IMR-90 (cell line): ENCODE measurements at regions not wholly inside any gene's neighbourhood (a gene's known extent, or its start where the extent isn't known, plus 50 kb on each side); places are given as distances from the start of the nearest gene placed in this dataset.
A peak's percentile ranks its signal among the peaks of the same experiment; 100 is the strongest.

Experiments
- ATAC-seq: fragments of 200-7000 bp; cut with Tn5 transposase; 2 replicates; pipeline ENCODE4 v1.9.1; 2020; ENCODE audit warnings: low read depth, mild to moderate bottlenecking, moderate library complexity
- BruUV-seq: library from RNA; stranded (reverse); fragments of 400-500 nt; replicated peaks from 2 replicates; lab custom pipeline; 2021; lab: Mats Ljungman, UMichigan
- CTCF ChIA-PET: fragments of 300-600 bp; formaldehyde crosslinking; extraction: SDS; loops from one replicate; lab custom pipeline; 2021; ENCODE audit warnings: antibody characterized with exemption; lab: Yijun Ruan, JAX
- POLR2A ChIA-PET: fragments of 300-600 bp; sonication (Branson Sonifier 250); formaldehyde crosslinking; loops from one replicate; lab custom pipeline; 2022; ENCODE audit warnings: antibody characterized with exemption; ENCODE audit not compliant: unreplicated experiment; lab: Charles Lee
- DNase-seq: peaks from one replicate; pipeline ENCODE4 v3.0.0; 2013
- H2AFZ ChIP-seq: replicated peaks from 2 replicates; pipeline ENCODE3; 2013; ENCODE audit warnings: low read length, mild to moderate bottlenecking; ENCODE audit not compliant: poor library complexity
- H2AK5ac ChIP-seq: 2 replicates; pipeline ENCODE4 v1.6.1; 2013; ENCODE audit warnings: low read depth, low read length, inconsistent platforms
- H2AK9ac ChIP-seq: replicated peaks from 2 replicates; pipeline ENCODE3; 2013; ENCODE audit warnings: mild to moderate bottlenecking, low read depth, low read length, moderate library complexity; ENCODE audit not compliant: poor library complexity
- H2BK120ac ChIP-seq: 2 replicates; pipeline ENCODE4 v1.6.1; 2013; ENCODE audit warnings: low read depth, low read length, inconsistent platforms
- H2BK15ac ChIP-seq: 3 replicates; pipeline ENCODE4 v1.6.1; 2013; ENCODE audit warnings: low read depth, low read length, inconsistent platforms
- H2BK20ac ChIP-seq: 2 replicates; pipeline ENCODE4 v1.6.1; 2013; ENCODE audit warnings: low read depth, mild to moderate bottlenecking, inconsistent platforms, low read length, moderate library complexity
- H2BK5ac ChIP-seq: 2 replicates; pipeline ENCODE4 v1.6.1; 2013; ENCODE audit warnings: mild to moderate bottlenecking, low read depth, low read length, inconsistent platforms; ENCODE audit not compliant: poor library complexity, severe bottlenecking
- H3K14ac ChIP-seq: replicated peaks from 2 replicates; pipeline ENCODE4 v1.6.1; 2013; ENCODE audit warnings: low read depth, low read length, inconsistent platforms
- H3K18ac ChIP-seq: 2 replicates; pipeline ENCODE4 v1.6.1; 2013; ENCODE audit warnings: low read depth, low read length, control low read depth
- H3K23ac ChIP-seq: 2 replicates; pipeline ENCODE4 v1.6.1; 2013; ENCODE audit warnings: low read depth, low read length, inconsistent platforms
- H3K27ac ChIP-seq: 2 replicates; pipeline ENCODE4 v1.5.1; 2013; ENCODE audit warnings: mild to moderate bottlenecking, control low read depth, low read length; ENCODE audit not compliant: insufficient read depth
- H3K27me3 ChIP-seq: 2 replicates; pipeline ENCODE4 v1.6.1; 2013; ENCODE audit warnings: low read length; ENCODE audit not compliant: control insufficient read depth, insufficient read depth
- H3K36me3 ChIP-seq: 2 replicates; pipeline ENCODE4 v1.6.1; 2013; ENCODE audit warnings: low read length, mixed read lengths; ENCODE audit not compliant: control insufficient read depth, insufficient read depth
- H3K4ac ChIP-seq: 2 replicates; pipeline ENCODE4 v1.6.1; 2013; ENCODE audit warnings: low read depth, low read length, inconsistent platforms
- H3K4me1 ChIP-seq: 2 replicates; pipeline ENCODE4 v1.6.1; 2013; ENCODE audit warnings: low read length, mixed read lengths; ENCODE audit not compliant: control insufficient read depth, insufficient read depth
- H3K4me2 ChIP-seq: 2 replicates; pipeline ENCODE4 v1.6.1; 2013; ENCODE audit warnings: low read depth, mild to moderate bottlenecking, control low read depth, low read length, moderate library complexity
- H3K4me3 ChIP-seq: 2 replicates; pipeline ENCODE4 v1.5.1; 2013; ENCODE audit warnings: low read depth, mild to moderate bottlenecking, control low read depth, low read length, moderate library complexity; ENCODE audit not compliant: insufficient read depth
- H3K56ac ChIP-seq: 2 replicates; pipeline ENCODE4 v1.6.1; 2013; ENCODE audit warnings: low read length, inconsistent platforms; ENCODE audit not compliant: insufficient read depth; ENCODE audit errors: extremely low read depth
- H3K79me1 ChIP-seq, 2 experiments: 2 replicates each; pipeline ENCODE4 v1.6.1; 2013; ENCODE audit warnings: low read length in 2 of 2, inconsistent platforms in 1 of 2, low read depth in 1 of 2
- H3K9ac ChIP-seq: 2 replicates; pipeline ENCODE4 v1.6.1; 2013; ENCODE audit warnings: low read depth, low read length, control low read depth
- H3K9me1 ChIP-seq: 2 replicates; pipeline ENCODE4 v1.6.1; 2013; ENCODE audit warnings: low read length, inconsistent platforms; ENCODE audit not compliant: insufficient read depth
- H3K9me3 ChIP-seq: 2 replicates; pipeline ENCODE4 v1.6.1; 2013; ENCODE audit warnings: low read length; ENCODE audit not compliant: control insufficient read depth, insufficient read depth
- H4K20me1 ChIP-seq: 2 replicates; pipeline ENCODE4 v1.6.1; 2013; ENCODE audit warnings: low read length, inconsistent platforms; ENCODE audit not compliant: insufficient read depth
- H4K5ac ChIP-seq: 2 replicates; pipeline ENCODE4 v1.6.1; 2013; ENCODE audit warnings: mild to moderate bottlenecking, low read depth, low read length, control low read depth
- H4K8ac ChIP-seq, 2 experiments: 2 replicates each; pipeline ENCODE4 v1.6.1; 2013; ENCODE audit warnings: low read depth in 2 of 2, low read length in 2 of 2, control low read depth in 1 of 2, inconsistent platforms in 1 of 2
- H4K91ac ChIP-seq: 2 replicates; pipeline ENCODE4 v1.6.1; 2013; ENCODE audit warnings: low read depth, low read length, inconsistent platforms; ENCODE audit not compliant: insufficient read depth
- BHLHE40 ChIP-seq: fragments of 150-350 bp; IDR thresholded peaks from 2 replicates; pipeline ENCODE4 v1.6.1; 2016; ENCODE audit warnings: mild to moderate bottlenecking, low read depth, low read length
- CEBPB ChIP-seq: IDR thresholded peaks from 2 replicates; pipeline ENCODE4 v1.6.1; 2012; ENCODE audit warnings: low read depth, low read length, improper control_type of control experiment
- CHD1 ChIP-seq: IDR thresholded peaks from 2 replicates; pipeline ENCODE4 v1.6.1; 2012; ENCODE audit warnings: low read depth, low read length, improper control_type of control experiment
- RCOR1 ChIP-seq: IDR thresholded peaks from 2 replicates; pipeline ENCODE4 v1.6.1; 2012; ENCODE audit warnings: mild to moderate bottlenecking, low read length, improper control_type of control experiment; ENCODE audit not compliant: insufficient replicate concordance
- WGBS, 2 experiments: methylation state at CpG; one replicate each; pipeline versions ENCODE4 v1.1.5 to v1.1.7; 2013; ENCODE audit warnings: missing lambda C conversion rate in 2 of 2; ENCODE audit not compliant: insufficient read length in 1 of 2; ENCODE audit errors: extremely low coverage in 2 of 2; 5-methylcytosine and 5-hydroxymethylcytosine counted together
- dilution Hi-C: fragments of 300-500 bp; cut with HindIII; formaldehyde crosslinking; loops from one replicate; pipeline ENCODE4 v1.14.3; 2018; ENCODE audit warnings: low sequenced_read_pairs; ENCODE audit not compliant: unreplicated experiment
- in situ Hi-C: fragments of 300-500 bp; cut with MboI; formaldehyde crosslinking; loops from 3 replicates; pipeline ENCODE4 v1.14.3; 2019; ENCODE audit warnings: low sequenced_read_pairs, inconsistent platforms, mixed read lengths
- intact Hi-C: fragments of 100-400 bp; cut with micrococcal nuclease; formaldehyde crosslinking; loops from 2 replicates; pipeline ENCODE4 v1.10.0; 2022

DNA sequence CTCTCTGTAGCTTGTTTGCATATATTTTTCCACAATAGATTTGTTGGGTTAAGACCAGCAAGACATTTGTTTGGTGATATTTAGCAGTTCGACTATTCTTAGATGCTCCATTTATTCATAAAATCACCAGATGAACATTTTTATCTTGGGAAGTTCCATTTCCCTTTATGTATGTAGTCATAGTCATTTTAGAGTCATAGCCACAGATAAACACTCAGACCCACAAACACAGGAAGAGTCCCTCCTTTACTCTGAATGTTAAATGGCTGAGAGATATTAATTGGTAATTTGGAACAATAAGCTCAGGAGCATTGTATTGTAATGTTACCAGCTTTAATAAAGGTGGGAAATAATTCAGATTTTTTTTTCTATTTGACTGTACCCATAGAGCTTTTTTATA is 1608.7 kb downstream of the STIM2 start:
- in situ Hi-C loops = no loop called here
- BruUV-seq = no TSS peak
- intact Hi-C loops = no loop called here
- H3K4me3 ChIP-seq = no peak overlapping the region
- no CpG with 5 or more reads among the region's 1 CpG for WGBS, 2 experiments
- H2AK9ac ChIP-seq = no peak overlapping the region
- no peaks in the 10 kb centered on the region for H3K79me1 ChIP-seq
- H4K91ac ChIP-seq = no peak overlapping the region
- no peak overlapping the region for H3K23ac ChIP-seq
- TF ChIP-seq CEBPB (no peak), CHD1 (no peak), RCOR1 (no peak), BHLHE40 (no peak)
- dilution Hi-C loops = no loop called here
- no peak overlapping the region for H2AFZ ChIP-seq
- H3K9me3 ChIP-seq = no peaks in the 10 kb centered on the region
- no peak overlapping the region for H3K14ac ChIP-seq
- H4K8ac ChIP-seq = no peak overlapping the region
- ChIA-PET CTCF (no interaction called here), POLR2A (no interaction called here)
- DNase-seq (peak; percentile 46), ATAC-seq (peak; percentile 54; the same call in 1 of the 2 replicates)
- H2BK120ac ChIP-seq = no peak overlapping the region
- no peak overlapping the region for H2AK5ac ChIP-seq
- H2BK5ac ChIP-seq = peak overlapping the region; percentile 53
- no peak overlapping the region for H3K4me2 ChIP-seq
- no peak overlapping the region for H2BK20ac ChIP-seq
- no peak overlapping the region for H3K18ac ChIP-seq
- H3K4me1 ChIP-seq = no peaks in the 10 kb centered on the region
- no peak overlapping the region for H3K9ac ChIP-seq
- H3K4ac ChIP-seq = no peak overlapping the region
- H2BK15ac ChIP-seq = no peak overlapping the region
- H3K36me3 ChIP-seq = no peaks in the 10 kb centered on the region
- H3K27me3 ChIP-seq = no peaks in the 10 kb centered on the region
- no peaks in the 10 kb centered on the region for H4K20me1 ChIP-seq
- no peak overlapping the region for H3K56ac ChIP-seq
- no peak overlapping the region for H4K5ac ChIP-seq
- no peak overlapping the region for H3K27ac ChIP-seq
- no peaks in the 10 kb centered on the region for H3K9me1 ChIP-seq
